ENCODE measurements at regions not wholly inside any gene's neighbourhood (a gene's known extent, or its start where the extent isn't known, plus 50 kb on each side); places are given as distances from the start of the nearest gene placed in this dataset.

DNA sequence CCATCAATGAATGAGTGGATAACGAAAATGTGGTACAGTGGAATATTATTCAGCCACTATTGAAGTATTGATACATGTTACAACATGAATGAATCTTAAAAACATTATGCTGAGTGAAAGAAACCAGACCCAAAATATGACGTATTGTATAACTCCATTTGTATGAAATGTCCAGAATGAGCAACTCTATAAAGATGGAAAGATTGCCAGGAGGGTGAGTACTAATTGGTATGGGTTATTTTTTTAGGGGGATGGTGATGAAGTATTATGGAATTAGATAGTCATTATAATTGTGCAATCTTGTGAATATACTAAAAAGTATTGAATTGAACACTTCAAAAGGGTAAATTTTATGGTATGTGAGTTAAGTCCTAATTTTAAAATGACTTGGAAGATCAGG is 278.6 kb downstream of the SIPA1L2 start:
- TF ChIP-seq SUZ12 (IDR thresholded peaks at IDR 0.05) = no peak
- TF ChIP-seq LEF1 (IDR thresholded peaks at IDR 0.05; ENCODE audit: borderline replicate concordance) = no peak
- TF ChIP-seq BHLHE40 (IDR thresholded peaks at IDR 0.05; ENCODE audit: borderline replicate concordance) = no peak
- TF ChIP-seq, protein P1, sequence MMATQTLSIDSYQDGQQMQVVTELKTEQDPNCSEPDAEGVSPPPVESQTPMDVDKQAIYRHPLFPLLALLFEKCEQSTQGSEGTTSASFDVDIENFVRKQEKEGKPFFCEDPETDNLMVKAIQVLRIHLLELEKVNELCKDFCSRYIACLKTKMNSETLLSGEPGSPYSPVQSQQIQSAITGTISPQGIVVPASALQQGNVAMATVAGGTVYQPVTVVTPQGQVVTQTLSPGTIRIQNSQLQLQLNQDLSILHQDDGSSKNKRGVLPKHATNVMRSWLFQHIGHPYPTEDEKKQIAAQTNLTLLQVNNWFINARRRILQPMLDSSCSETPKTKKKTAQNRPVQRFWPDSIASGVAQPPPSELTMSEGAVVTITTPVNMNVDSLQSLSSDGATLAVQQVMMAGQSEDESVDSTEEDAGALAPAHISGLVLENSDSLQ (IDR thresholded peaks at IDR 0.05) = no peak
- TF ChIP-seq SP1 (IDR thresholded peaks at IDR 0.05) = no peak
- no peak for TF ChIP-seq FOXM1 (IDR thresholded peaks at IDR 0.05; ENCODE audit: borderline replicate concordance)
- TF ChIP-seq TARDBP (IDR thresholded peaks at IDR 0.05) = no peak
- no peak for TF ChIP-seq ZNF384 (IDR thresholded peaks at IDR 0.05)
- TF ChIP-seq FOXK2 (IDR thresholded peaks at IDR 0.05) = no peak
- TF ChIP-seq NFRKB (IDR thresholded peaks at IDR 0.05) = no peak
- no peak for TF ChIP-seq FOXA1 (IDR thresholded peaks at IDR 0.05)
